ENCODE measurements at regions not wholly inside any gene's neighbourhood (a gene's known extent, or its start where the extent isn't known, plus 50 kb on each side); places are given as distances from the start of the nearest gene placed in this dataset.

DNA sequence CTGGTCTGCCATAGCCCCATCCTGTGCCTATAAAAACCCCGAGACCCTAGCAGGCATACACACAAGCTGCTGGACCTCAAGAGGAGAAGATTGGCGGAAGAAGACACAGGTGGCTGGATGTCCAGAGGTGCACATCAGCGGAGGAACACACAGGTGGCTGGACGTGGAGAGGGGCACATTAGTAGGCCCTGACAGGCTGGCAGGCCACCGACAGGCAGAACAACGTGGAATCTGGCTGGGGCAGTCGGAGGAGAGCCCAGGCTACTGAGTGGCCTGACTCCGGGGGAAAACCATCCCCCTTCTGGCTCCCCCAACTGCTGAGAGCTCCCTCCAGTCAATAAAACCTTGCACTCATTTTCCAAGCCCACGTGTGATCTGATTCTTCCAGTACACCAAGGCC is 512.5 kb upstream of the AMOT start:
- Histone ChIP-seq H3K9ac (no peak overlapping the region), H3K36me3 (no peaks in the 10 kb centered on the region), H3K27ac (no peak overlapping the region), H3K4me2 (no peak overlapping the region), H3K27me3 (peaks cover 64% of the 10 kb centered on the region), H4K20me1 (no peaks in the 10 kb centered on the region), H3K4me3 (no peak overlapping the region), H3K4me1 (no peaks in the 10 kb centered on the region), H3K9me3 (no peaks in the 10 kb centered on the region)
- TF ChIP-seq Cebpa-rat (IDR thresholded peaks at IDR 0.05): no peak

DNA sequence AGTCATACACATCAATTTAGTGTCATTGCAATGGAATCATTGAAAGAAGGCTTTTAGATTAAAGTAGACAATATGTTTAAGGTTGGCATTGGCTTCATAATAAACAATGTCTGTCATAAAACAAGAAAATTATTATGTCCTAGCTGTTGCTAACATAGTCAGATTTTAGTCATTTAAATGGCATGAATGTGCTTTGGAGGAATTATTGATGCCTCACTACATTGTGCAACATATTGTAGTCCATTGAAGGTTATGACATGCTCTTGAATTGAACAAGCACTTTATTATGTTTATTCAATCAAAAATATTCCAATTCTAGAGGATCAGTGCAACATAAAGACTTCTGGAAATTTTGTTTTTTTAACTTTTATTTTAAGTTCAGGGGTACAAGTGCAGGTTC is 489.8 kb upstream of the AMOT start:
- Histone ChIP-seq H3K27me3 (peaks cover 39% of the 10 kb centered on the region), H3K9ac (no peak overlapping the region), H3K4me3 (no peak overlapping the region), H3K4me2 (no peak overlapping the region), H4K20me1 (no peaks in the 10 kb centered on the region), H3K27ac (no peak overlapping the region), H3K9me3 (no peaks in the 10 kb centered on the region), H3K4me1 (no peaks in the 10 kb centered on the region), H3K36me3 (no peaks in the 10 kb centered on the region)
- TF ChIP-seq Cebpa-rat (IDR thresholded peaks at IDR 0.05): no peak

DNA sequence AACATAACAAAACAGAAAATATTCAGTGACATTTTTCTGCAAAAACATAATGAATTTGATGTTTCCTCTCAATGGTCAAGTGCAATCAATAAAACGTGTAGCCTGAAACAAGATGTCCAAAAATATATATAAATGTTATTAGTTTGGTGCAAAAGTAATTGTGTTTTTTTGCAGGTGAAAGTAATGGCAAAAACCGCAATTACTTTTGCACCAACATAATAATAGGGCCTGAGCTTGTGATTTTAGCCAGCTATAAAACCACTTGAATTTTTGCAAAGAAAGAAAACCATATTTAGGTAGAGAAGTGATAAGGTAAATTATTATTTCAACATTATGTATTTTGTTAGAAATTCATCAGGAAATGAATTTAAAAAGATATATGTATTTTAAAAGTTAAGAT is 475.3 kb upstream of the AMOT start:
- no peaks in the 10 kb centered on the region for H3K9me3 ChIP-seq
- H3K27ac ChIP-seq: no peak overlapping the region
- H3K4me3 ChIP-seq: no peak overlapping the region
- no peaks in the 10 kb centered on the region for H4K20me1 ChIP-seq
- no peak for TF ChIP-seq Cebpa-rat (IDR thresholded peaks at IDR 0.05)
- H3K9ac ChIP-seq: no peak overlapping the region
- no peaks in the 10 kb centered on the region for H3K36me3 ChIP-seq
- H3K4me1 ChIP-seq: no peaks in the 10 kb centered on the region
- no peak overlapping the region for H3K4me2 ChIP-seq
- H3K27me3 ChIP-seq: peaks cover 32% of the 10 kb centered on the region

DNA sequence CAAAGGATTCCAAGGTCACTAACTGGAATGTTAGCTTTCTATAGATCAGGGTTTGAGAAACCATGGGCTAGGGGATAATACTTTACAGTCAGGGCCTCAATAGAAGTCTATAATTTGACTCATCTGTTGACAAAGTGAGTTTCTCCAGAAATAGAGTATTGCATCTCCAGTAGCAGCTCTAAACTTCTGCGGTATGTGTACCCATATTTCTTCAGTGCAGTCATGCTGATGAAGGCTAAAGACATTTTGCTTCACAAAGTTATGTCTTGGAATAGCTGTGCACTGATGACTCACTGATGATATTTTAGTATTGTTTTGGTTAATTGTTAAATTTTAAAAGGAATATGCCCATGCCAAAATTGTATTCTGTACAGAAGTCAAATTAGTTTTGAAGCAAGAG is 464.9 kb upstream of the AMOT start:
- no peak overlapping the region for H3K4me3 ChIP-seq
- H3K4me1 ChIP-seq: no peaks in the 10 kb centered on the region
- no peak for TF ChIP-seq Cebpa-rat (IDR thresholded peaks at IDR 0.05)
- no peaks in the 10 kb centered on the region for H3K36me3 ChIP-seq
- peaks cover 12% of the 10 kb centered on the region for H3K9me3 ChIP-seq
- peaks cover 73% of the 10 kb centered on the region for H3K27me3 ChIP-seq
- H3K9ac ChIP-seq: no peak overlapping the region
- H3K4me2 ChIP-seq: no peak overlapping the region
- no peaks in the 10 kb centered on the region for H4K20me1 ChIP-seq
- no peak overlapping the region for H3K27ac ChIP-seq

DNA sequence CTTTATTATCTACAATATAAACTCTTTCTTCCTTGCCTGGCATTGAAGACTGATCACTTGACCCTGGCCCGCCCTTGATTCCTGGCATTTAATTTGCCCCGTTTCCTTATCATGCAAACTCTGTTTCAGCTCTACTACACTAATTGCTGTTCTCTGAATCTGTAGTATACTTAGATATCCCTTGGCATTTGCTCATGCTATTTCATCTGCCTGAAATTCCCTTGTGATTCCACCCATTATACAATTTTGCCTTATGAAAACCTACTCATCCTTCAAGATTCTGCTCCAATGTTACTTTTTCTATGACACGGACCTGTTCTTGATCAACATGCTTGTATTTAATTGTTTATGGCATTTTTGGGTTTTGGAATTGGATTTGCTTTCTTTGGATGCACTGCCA is 459.9 kb upstream of the AMOT start:
- H3K4me2 ChIP-seq: no peak overlapping the region
- H3K4me3 ChIP-seq: no peak overlapping the region
- no peak for TF ChIP-seq Cebpa-rat (IDR thresholded peaks at IDR 0.05)
- peaks cover 66% of the 10 kb centered on the region for H3K27me3 ChIP-seq
- H3K9me3 ChIP-seq: peaks cover 2% of the 10 kb centered on the region
- no peak overlapping the region for H3K27ac ChIP-seq
- H4K20me1 ChIP-seq: no peaks in the 10 kb centered on the region
- no peak overlapping the region for H3K9ac ChIP-seq
- H3K36me3 ChIP-seq: no peaks in the 10 kb centered on the region
- no peaks in the 10 kb centered on the region for H3K4me1 ChIP-seq

DNA sequence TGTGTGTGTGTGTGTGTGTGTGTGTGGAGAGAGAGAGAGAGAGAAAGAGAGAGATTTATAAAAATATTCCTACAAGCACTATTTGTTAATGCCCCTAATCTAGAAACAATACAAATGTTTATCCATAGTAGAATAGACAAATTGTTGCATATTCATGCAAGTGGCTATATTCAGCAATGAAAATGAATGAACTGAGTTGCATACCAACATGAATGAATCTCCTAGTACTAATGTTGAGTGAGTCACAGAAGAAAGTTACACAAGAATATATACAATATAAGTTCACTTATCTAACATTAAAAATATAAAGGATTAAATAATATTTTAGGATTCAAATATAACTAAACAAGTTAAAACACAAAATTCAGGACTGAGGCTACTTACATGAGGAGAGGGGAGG is 456.8 kb upstream of the AMOT start:
- H3K27me3 ChIP-seq: peaks cover 35% of the 10 kb centered on the region
- no peak overlapping the region for H3K4me2 ChIP-seq
- H3K27ac ChIP-seq: no peak overlapping the region
- no peak overlapping the region for H3K9ac ChIP-seq
- no peak for TF ChIP-seq Cebpa-rat (IDR thresholded peaks at IDR 0.05)
- no peaks in the 10 kb centered on the region for H3K9me3 ChIP-seq
- no peaks in the 10 kb centered on the region for H3K36me3 ChIP-seq
- H4K20me1 ChIP-seq: no peaks in the 10 kb centered on the region
- H3K4me1 ChIP-seq: no peaks in the 10 kb centered on the region
- H3K4me3 ChIP-seq: no peak overlapping the region

DNA sequence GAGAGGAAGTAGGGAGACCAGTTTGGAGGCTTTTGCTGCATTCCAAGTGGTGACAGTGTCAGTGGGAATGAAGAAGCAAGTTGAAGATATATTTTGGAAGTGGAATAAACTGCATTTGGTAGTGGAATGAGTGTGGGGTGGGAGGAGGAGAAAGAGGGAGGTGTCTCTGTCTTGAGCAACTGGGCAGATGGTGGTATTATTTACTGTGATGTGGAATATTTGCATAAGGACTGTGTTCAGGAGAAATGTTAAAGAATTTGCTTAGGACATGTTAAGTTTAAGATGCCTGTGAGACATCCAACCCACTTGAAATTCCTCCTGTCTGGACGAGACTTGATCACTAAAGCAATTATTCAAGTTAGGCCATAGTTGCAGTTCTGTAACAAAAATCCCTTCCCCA is 448.9 kb upstream of the AMOT start:
- H3K9ac ChIP-seq: no peak overlapping the region
- no peaks in the 10 kb centered on the region for H3K9me3 ChIP-seq
- no peak overlapping the region for H3K4me3 ChIP-seq
- H3K27me3 ChIP-seq: peaks cover 71% of the 10 kb centered on the region
- H4K20me1 ChIP-seq: 0 out of 2 replicates have a peak, but pooled peaks cover 5% of the 10 kb centered on the region
- no peaks in the 10 kb centered on the region for H3K4me1 ChIP-seq
- no peak for TF ChIP-seq Cebpa-rat (IDR thresholded peaks at IDR 0.05)
- no peaks in the 10 kb centered on the region for H3K36me3 ChIP-seq
- H3K27ac ChIP-seq: no peak overlapping the region
- no peak overlapping the region for H3K4me2 ChIP-seq

DNA sequence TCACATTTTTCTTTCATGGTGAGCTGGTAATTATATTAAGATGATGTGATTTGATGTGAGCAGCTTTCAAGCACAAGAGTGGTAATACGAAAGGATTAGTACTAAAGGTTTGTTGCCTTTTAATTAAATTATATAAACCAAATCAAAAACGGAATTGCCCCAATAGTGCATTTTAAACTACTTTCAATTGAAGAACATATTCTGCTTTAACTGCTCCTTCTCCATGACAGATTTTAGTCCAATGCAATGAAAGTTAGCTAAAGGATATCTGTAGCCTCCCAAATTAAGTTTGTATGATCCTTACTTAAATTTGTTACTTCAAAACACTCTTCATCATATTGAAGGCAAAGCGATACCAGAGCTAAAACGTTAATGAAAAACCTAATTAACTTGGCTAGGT is 447.1 kb upstream of the AMOT start:
- H3K36me3 ChIP-seq: no peaks in the 10 kb centered on the region
- no peak overlapping the region for H3K4me2 ChIP-seq
- H3K4me1 ChIP-seq: no peaks in the 10 kb centered on the region
- 0 out of 2 replicates have a peak, but pooled peaks cover 5% of the 10 kb centered on the region for H4K20me1 ChIP-seq
- peaks cover 84% of the 10 kb centered on the region for H3K27me3 ChIP-seq
- H3K27ac ChIP-seq: no peak overlapping the region
- no peak overlapping the region for H3K4me3 ChIP-seq
- H3K9ac ChIP-seq: no peak overlapping the region
- no peak for TF ChIP-seq Cebpa-rat (IDR thresholded peaks at IDR 0.05)
- H3K9me3 ChIP-seq: no peaks in the 10 kb centered on the region

DNA sequence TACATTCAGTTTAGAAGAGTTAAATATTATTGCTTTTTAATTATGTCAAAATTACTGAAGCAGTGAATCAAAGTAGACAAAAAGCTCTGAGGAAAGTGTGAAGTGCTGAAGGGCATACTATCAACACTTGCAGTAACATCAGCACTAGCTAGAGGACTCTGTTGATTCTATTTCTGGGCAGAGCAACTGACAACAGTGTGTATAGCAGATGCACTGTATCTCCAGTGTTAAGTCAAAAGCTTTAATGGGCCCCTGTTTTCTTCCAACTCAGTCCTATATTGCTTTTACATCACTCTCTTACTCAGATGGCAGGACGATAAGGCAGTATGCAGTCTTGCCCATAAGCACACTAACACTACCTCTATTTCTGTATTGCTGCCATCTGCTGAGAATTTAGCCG is 435.2 kb upstream of the AMOT start:
- H3K4me2 ChIP-seq: no peak overlapping the region
- H3K4me1 ChIP-seq: no peaks in the 10 kb centered on the region
- no peak overlapping the region for H3K27ac ChIP-seq
- H3K9me3 ChIP-seq: no peaks in the 10 kb centered on the region
- H3K36me3 ChIP-seq: no peaks in the 10 kb centered on the region
- H4K20me1 ChIP-seq: 0 out of 2 replicates have a peak, but pooled peaks cover under 1% of the 10 kb centered on the region
- no peak for TF ChIP-seq Cebpa-rat (IDR thresholded peaks at IDR 0.05)
- H3K9ac ChIP-seq: no peak overlapping the region
- H3K4me3 ChIP-seq: no peak overlapping the region
- peaks cover 78% of the 10 kb centered on the region for H3K27me3 ChIP-seq

DNA sequence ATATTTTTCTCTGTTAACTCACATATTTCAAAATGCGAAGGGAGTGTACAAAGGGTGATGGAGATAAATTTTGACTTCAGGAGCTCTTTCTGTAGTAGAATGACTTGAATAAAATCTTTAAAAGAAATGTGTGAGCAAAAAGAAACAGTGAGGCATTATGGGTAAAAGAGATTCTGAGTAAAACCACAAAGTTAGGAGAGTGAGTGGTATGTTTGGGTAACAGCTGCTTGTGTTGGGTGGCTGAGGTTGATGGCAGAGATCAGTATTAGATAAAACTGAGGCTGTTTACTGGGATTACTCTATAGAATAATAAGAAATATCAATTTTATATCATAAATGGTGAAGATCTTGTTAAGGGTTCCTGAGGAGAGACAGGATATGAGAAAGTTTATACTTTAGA is 434.2 kb upstream of the AMOT start:
- Histone ChIP-seq H3K36me3 (no peaks in the 10 kb centered on the region), H3K9ac (no peak overlapping the region), H3K27ac (no peak overlapping the region), H3K9me3 (no peaks in the 10 kb centered on the region), H3K4me3 (no peak overlapping the region), H3K4me1 (no peaks in the 10 kb centered on the region), H3K27me3 (peaks cover 78% of the 10 kb centered on the region), H4K20me1 (no peaks in the 10 kb centered on the region), H3K4me2 (no peak overlapping the region)
- no peak for TF ChIP-seq Cebpa-rat (IDR thresholded peaks at IDR 0.05)

DNA sequence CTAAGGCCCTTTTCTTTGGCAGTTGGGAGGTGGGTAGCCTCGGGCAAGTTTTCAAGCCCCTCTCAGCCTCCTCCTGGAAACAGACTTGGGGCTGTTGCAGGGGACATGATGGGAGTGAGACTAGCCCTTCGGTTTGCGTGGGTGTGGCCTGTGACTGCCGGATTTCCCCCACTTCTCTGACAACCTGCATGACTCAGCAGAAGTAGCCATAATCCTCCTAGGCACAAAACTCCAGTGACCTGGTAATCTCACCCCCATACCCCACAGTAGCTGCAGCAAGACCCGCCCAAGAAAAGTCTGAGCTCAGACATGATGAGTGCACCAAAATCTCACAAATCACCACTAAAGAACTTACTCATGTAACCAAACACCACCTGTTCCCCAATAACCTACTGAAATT is 433.7 kb upstream of the AMOT start:
- Histone ChIP-seq H3K27me3 (peaks cover 78% of the 10 kb centered on the region), H3K4me1 (no peaks in the 10 kb centered on the region), H3K4me2 (no peak overlapping the region), H3K4me3 (no peak overlapping the region), H4K20me1 (no peaks in the 10 kb centered on the region), H3K9ac (no peak overlapping the region), H3K36me3 (no peaks in the 10 kb centered on the region), H3K27ac (no peak overlapping the region), H3K9me3 (no peaks in the 10 kb centered on the region)
- no peak for TF ChIP-seq Cebpa-rat (IDR thresholded peaks at IDR 0.05)
